HG03280 (cell line): ENCODE measurements at regions not wholly inside any gene's neighbourhood (a gene's known extent, or its start where the extent isn't known, plus 50 kb on each side); places are given as distances from the start of the nearest gene placed in this dataset.

ENCODE experiments used
- ATAC-seq: cut with Tn5 transposase; IDR thresholded peaks from one replicate; pipeline ENCODE4 v1.9.1; 2021; ENCODE audit warnings: mild to moderate bottlenecking, moderate library complexity; ENCODE audit not compliant: unreplicated experiment

DNA sequence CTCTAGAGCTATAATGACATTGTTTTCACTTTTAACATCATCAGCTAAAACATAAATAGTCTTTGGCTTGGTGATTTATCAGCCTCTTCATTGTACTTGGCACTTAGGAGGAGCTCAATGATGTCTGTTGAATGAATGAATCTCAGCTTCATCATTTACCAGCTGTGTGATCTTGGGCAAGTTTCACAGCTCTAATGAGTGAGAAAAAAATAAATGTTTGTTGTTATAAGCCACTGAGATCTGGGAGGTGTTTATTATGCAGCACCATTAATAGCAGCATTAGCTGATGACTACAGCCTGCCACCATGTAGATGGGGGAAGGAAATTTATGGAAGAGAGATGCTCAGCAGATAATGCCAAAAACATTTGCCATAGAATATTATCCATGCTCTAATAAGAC lies 63.6 kb upstream of the C1QTNF7 start:
- ATAC-seq, result no peak

DNA sequence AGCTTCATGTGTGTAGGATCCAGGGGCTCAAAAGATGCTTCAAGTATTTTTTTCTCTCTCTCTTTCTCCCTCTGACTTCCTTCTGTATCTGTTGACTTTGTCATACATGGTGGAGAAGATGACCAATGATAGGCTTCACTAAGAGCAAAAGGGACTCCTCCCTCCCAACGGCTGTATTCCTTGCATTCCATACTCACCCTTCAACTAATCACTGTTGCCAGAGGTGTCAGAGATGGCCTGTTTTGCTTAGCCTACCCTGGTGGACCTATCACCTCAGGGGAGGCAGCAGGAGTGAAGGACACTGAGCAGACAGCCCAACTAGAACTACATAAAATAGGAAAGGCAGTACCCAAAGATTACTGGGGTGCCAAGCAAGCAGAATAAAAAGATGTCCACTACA lies 62.2 kb upstream of the C1QTNF7 start:
- ATAC-seq, result no peak

DNA sequence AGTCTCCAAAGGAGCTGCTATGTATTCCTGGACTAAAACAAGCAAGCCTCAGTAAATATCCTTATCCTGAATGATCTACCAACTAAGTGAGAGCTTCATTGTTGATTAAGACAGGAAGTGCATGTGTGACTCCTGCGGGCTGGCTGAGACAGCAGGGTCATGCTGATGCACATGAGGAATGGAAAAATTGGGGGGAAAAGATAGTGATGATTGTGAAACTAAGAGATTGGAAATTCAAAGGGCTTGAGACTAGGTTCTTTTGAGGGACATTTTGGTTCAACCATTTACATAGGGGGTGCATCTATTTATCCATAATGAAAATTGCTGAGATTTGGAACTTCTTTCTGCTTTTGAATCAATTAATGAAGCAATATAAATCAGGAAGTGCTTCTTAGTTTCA lies 61.1 kb upstream of the C1QTNF7 start:
- ATAC-seq, result no peak

DNA sequence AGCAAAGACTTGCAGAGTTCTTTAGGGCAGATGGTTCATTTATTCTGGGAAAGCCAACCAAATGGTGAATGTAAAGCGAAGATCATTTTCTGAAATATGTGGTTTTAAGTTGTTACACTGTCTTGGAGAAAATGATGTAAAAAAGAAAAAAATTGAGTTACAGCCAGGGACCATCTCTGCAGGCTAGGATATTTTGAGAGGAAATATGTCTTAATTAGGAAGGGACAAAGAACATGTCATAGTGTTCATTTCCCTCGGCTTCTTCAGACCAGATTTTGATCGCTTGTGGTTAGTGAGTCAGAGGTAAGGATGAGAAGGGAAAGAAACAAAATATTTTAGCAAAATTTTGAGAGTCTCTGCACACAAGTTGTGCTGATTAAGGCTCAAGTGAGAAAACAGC lies 59.0 kb upstream of the C1QTNF7 start:
- ATAC-seq, result no peak

DNA sequence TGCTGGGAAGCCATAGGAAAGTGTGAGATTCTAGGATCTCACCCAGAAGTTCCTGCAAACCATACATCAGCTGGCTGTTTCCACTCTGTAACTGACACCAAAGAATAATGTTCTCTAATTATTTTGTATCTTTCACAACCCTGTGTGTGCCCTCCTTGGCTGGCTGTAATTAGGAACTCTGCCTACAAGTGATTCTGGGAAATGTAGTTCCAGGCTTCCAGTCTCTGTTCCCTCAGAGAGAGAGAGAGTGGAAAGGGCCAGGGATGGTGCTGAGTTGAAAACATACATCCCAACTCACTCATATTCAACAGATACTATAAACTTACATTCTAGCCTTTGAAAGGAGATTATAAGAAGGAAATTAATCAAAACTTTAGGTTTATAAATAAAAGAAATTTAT lies 57.5 kb upstream of the C1QTNF7 start:
- ATAC-seq, result no peak

DNA sequence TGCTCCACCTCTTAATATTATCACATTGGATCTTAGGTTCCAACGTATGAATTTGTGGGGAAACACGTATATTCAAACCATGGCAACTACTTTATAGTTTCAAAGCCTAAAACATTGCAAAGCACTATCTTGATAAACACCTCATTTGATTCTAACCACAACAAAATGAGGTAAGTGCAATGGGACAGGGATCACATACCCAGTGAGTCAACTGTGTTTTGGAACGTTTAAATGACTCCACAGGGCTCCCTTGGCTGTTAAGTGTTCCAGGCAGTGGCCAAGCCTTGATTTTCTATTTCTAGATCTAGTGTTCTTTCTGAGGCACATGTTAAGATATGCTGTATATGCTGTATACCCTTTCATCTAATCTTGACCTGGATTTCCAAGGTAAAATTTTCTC lies 54.5 kb upstream of the C1QTNF7 start:
- no peak for ATAC-seq

DNA sequence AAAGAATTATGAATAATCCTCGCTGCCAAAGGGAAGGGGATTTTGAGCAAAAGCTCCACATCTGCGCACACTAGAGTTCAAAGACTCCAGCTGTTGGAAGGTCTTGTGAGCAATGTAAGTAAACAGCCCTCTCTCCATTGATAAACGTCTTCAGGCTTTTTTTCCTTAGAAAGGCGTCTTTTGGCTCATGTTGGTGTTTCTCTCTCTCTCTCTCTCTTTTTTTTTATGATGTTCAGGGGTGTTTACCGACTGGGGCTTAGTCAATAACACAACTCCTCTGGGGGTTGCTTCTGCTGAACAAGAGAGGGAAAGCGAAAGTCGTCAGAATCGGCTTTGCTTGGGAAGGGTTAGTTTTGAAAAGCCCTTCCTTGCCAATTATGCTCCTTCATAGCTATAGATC lies 53.2 kb upstream of the C1QTNF7 start:
- no peak for ATAC-seq

DNA sequence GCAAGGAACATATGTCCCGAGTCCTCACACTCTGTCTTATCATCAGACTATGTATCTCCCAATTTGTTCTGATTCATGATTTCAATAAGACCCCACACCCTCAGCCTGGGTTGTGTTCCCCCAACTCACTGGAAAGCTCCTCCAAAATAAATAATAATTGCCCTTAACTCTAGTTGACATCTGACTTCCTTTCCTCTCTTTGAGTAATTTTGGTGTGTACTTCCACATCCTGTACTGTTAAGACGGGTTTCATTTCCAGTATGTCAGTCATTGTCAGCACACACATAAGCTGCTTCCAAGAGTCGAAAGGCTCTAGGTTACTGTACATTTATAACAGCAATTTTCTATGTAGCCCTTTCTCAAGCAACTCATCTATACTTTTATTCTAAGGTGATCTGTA lies 52.2 kb upstream of the C1QTNF7 start:
- no peak for ATAC-seq

DNA sequence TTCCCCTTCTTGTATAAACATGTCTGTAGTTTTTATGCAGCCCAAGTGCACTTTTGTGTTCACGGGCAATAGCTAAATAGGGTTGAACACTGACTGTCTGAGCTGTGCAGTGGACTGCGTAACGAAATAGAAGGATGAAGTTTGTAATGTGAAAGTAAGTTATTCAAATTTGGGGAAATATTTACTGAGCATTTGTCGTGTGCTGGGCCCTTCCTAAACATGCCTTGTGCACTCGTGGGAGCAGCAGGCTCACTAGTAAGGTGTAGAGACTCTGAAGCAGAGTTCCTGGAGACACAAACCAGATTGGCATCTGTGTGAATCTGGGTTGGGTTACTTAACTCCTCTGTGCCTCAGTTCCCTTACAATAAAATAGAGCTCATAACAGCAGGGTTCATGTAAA lies 51.7 kb upstream of the C1QTNF7 start:
- no peak for ATAC-seq

DNA sequence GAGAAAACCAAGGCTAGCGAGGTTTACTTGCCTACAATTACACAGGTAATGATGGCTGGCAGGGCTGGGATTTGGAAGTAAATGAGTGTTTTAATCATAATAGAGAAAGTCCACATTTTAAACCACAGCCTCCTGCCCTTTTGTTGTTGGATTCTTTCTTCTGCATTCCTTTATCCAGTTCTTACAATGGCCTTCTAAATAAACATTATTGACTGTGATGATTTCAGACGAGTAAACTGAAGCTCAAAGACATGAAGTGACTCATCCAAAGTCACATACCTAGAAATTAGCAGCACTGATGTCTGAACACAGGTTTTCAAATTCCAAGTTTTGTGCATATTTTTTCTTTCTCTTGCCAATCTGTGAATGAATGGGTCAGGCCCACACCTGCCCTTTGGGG lies 51.2 kb upstream of the C1QTNF7 start:
- ATAC-seq, result no peak
